HFF-Myc (cell line): ENCODE measurements at regions not wholly inside any gene's neighbourhood (a gene's known extent, or its start where the extent isn't known, plus 50 kb on each side); places are given as distances from the start of the nearest gene placed in this dataset.
"Not testable (repeated sequence)": the region's sequence is repeated elsewhere in the genome, so short reads cannot be mapped to it uniquely, and the experiment has no call there.

Source experiments
- DNase-seq: peaks from one replicate; pipeline ENCODE4 v3.0.0-alpha.2; 2011; ENCODE audit warnings: low read depth; ENCODE audit errors: extremely low read depth
- H3K4me3 ChIP-seq: replicated peaks from 2 replicates; pipeline ENCODE4 v1.5.1; 2011; ENCODE audit warnings: low read depth, mild to moderate bottlenecking, control low read depth, low read length
- CTCF ChIP-seq: IDR thresholded peaks from 2 replicates; pipeline ENCODE4 v1.5.1; 2012; ENCODE audit warnings: mild to moderate bottlenecking, low read depth, low read length, control low read depth; ENCODE audit errors: missing control alignments

GRCh38 chr4:114041117-114041475, 61.6 kb upstream of the ARSJ start:
- DNase-seq, result no peak
- TF ChIP-seq CTCF, result no peak
- no peak overlapping the region for H3K4me3 ChIP-seq

GRCh38 chr4:114043116-114043515, 63.7 kb upstream of the ARSJ start:
- DNase-seq, result no peak
- no peak for TF ChIP-seq CTCF
- no peak overlapping the region for H3K4me3 ChIP-seq

DNA sequence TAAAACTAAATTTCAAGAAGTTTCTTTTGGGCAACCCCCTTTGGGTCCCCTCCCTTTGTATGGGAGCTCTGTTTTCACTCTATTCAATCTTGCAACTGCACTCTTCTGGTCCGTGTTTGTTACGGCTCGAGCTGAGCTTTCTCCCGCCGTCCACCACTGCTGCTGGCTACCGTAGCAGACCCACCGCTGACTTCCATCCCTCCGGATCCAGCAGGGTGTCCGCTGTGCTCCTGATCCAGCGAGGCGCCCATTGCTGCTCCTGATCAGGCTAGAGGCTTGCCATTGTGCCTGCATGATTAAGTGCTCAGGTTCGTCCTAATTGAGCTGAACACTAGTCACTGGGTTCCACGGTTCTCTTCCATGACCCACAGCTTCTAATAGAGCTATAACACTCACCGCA, 64.9 kb upstream of the ARSJ start:
- not testable (repeated sequence) for H3K4me3 ChIP-seq

DNA sequence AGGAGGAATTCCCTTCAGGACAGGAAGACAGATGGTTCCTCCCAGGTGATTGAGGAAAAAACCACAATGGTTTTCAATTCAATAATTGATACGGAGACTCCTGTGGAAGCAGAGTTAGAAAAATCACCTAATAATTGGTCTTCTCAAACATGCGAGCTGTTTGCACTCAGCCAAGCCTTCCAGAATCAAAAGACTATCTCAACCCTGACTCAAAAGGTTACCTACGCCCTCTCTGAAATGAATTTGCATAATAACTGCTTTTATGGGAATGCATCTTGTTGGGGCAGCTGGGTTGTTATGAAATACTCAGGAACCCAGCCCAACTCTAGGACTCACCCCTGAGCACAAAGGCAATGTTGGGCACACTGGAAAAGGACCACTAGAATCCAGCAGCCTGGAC, 66.9 kb upstream of the ARSJ start:
- no peak overlapping the region for H3K4me3 ChIP-seq
- TF ChIP-seq CTCF, result no peak
- no peak for DNase-seq

More for the DNA sequence above, 64.9 kb upstream of the ARSJ start:
- not testable (repeated sequence) for DNase-seq

DNA sequence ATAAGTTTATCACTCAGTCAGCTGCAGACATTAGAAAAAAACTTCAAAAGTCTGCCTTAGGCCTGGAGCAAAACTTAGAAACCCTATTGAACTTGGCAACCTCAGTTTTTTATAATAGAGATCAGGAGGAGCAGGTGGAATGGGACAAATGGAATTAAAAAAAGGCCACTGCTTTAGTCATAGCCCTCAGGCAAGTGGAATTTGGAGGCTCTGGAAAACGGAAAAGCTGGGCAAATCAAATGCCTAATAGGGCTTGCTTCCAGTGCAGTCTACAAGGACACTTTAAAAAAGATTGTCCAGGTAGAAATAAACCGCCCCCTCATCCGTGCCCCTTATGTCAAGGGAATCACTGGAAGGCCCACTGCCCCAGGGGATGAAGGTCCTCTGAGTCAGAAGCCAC, 68.7 kb upstream of the ARSJ start:
- H3K4me3 ChIP-seq, DNase-seq: not testable (repeated sequence)

DNA sequence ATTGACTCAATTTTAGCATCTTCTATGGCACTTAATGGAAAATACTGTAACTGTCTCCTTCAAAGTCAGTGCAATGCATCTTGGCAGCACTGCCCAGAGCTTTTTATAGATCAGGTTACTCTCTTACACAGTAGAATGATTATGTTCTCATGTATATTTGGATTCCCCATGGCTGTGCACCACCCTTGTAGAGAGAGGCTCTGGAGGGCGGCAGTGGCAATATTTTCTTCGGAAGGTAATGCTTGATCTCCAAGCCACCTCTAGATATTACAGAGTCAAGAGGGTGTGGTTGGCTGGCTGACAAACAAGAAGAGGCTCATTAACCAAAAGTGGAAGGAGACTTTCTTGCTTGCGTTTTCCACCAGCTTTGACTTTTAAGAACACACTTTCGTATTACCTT, 72.8 kb upstream of the ARSJ start:
- no peak for DNase-seq
- no peak for TF ChIP-seq CTCF
- no peak overlapping the region for H3K4me3 ChIP-seq

DNA sequence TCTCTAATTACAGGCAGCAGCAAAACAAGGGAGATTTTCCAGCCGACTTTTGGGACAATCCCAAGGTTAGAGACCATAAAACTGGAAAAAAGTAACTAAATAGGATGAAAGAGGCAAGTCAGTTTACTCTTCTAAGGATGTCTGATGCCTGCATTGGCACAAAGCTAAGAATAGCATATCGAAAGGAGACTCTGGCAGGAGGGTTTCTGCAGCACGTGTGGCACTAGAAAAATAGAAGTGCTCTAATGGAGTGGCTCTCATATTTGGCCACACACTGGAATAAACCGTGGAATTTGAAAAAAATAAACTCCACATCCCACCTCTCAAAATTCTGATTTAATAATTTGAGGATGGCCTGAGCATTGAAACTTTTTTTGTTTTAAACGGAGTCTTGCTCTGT, 77.2 kb upstream of the ARSJ start:
- no peak overlapping the region for H3K4me3 ChIP-seq
- DNase-seq, result no peak
- TF ChIP-seq CTCF, result no peak

GRCh38 chr4:114057746-114058145, 78.3 kb upstream of the ARSJ start:
- no peak overlapping the region for H3K4me3 ChIP-seq
- no peak for TF ChIP-seq CTCF
- DNase-seq, result no peak
